ENCODE measurements at regions not wholly inside any gene's neighbourhood (a gene's known extent, or its start where the extent isn't known, plus 50 kb on each side); places are given as distances from the start of the nearest gene placed in this dataset.

- ChIA-PET CTCF (ENCODE audit: low intra/inter-chr PET ratio, low total read pairs) (no interaction called here), POLR2A (no interaction called here)
- 41% methylated on average over 4 of the region's 4 CpGs for WGBS (ENCODE audit: low lambda C conversion rate)
- ATAC-seq (no peak), FAIRE-seq (no peak), DNase-seq (ENCODE audit: low spot score) (no peak)
- H3K27me3 ChIP-seq (ENCODE audit: control insufficient read depth in 1 of 2, insufficient read depth in 2 of 2, low read length in 2 of 2): no peaks in the 10 kb centered on the region; a peak in 1 of 5 replicates
- H3K27ac ChIP-seq (ENCODE audit: extremely low read length, insufficient read depth, low read length): no peak overlapping the region
- H2AFZ ChIP-seq (ENCODE audit: low read length): no peak overlapping the region
- H3K79me2 ChIP-seq (ENCODE audit: insufficient read depth, low read length): no peaks in the 10 kb centered on the region
- intact Hi-C loops (cut with micrococcal nuclease; ENCODE audit: unreplicated experiment) (no loop called here), in situ Hi-C loops (cut with HindIII; ENCODE audit: extremely low pct_ligation_motif_present, low pct_unique_long_range_greater_than_20kb) (no loop called here)
- no peaks in the 10 kb centered on the region for H3K4me1 ChIP-seq (ENCODE audit: insufficient read depth, low read length)
- H3K9me3 ChIP-seq (ENCODE audit: low read length): no peaks in the 10 kb centered on the region
- H3K9ac ChIP-seq (ENCODE audit: insufficient read depth, low read depth, low read length): no peak overlapping the region
- no peaks in the 10 kb centered on the region for H4K20me1 ChIP-seq (ENCODE audit: insufficient read depth, low read length)
- no peak for TF ChIP-seq U2AF2 (IDR thresholded peaks at IDR 0.05; ENCODE audit: low read depth, low read length)
- no peak for TF ChIP-seq PRDM4 (CRISPR knock-in tag; IDR thresholded peaks at IDR 0.05; ENCODE audit: borderline replicate concordance)
- TF ChIP-seq ZNF724P (CRISPR knock-in tag; IDR thresholded peaks at IDR 0.05; ENCODE audit: borderline replicate concordance): no peak
- TF ChIP-seq REL (CRISPR knock-in tag; conservative IDR thresholded peaks at IDR 0.05): no peak
- TF ChIP-seq ZNF256 (CRISPR knock-in tag; conservative IDR thresholded peaks at IDR 0.05): no peak
- TF ChIP-seq MEF2D (CRISPR knock-in tag; IDR thresholded peaks at IDR 0.05): no peak
- TF ChIP-seq RFXANK (CRISPR knock-in tag; IDR thresholded peaks at IDR 0.05): no peak
- TF ChIP-seq SIN3B (IDR thresholded peaks at IDR 0.05; ENCODE audit: low read length): no peak
- TF ChIP-seq RNF219 (CRISPR knock-in tag; IDR thresholded peaks at IDR 0.05): no peak
- TF ChIP-seq ZNF616 (CRISPR knock-in tag; IDR thresholded peaks at IDR 0.05; ENCODE audit: low read depth): no peak
- TF ChIP-seq ZNF710 (CRISPR knock-in tag; IDR thresholded peaks at IDR 0.05; ENCODE audit: borderline replicate concordance): no peak
- no peak for TF ChIP-seq RXRB (CRISPR knock-in tag; IDR thresholded peaks at IDR 0.05; ENCODE audit: borderline replicate concordance)
- TF ChIP-seq SIX4 (CRISPR knock-in tag; IDR thresholded peaks at IDR 0.05): no peak
- H3K4me2 ChIP-seq (ENCODE audit: low read depth, low read length): no peak overlapping the region
- no peak overlapping the region for H3K4me3 ChIP-seq (replicated peaks in 1 of 3; ENCODE audit: insufficient read depth in 1 of 3, low read depth in 2 of 3, low read length in 3 of 3)
- BruUV-seq (replicated peaks): no TSS peak
- H3K36me3 ChIP-seq (replicated peaks in 1 of 2; ENCODE audit: control insufficient read depth in 1 of 2, insufficient read depth in 2 of 2, low read length in 2 of 2): no peaks in the 10 kb centered on the region
These were observed 200.0 kb upstream of the MEX3C start for GRCh38 chr18:51397347-51397962.

Data from HepG2 (cell line).